DND-41 (cell line): ENCODE measurements at regions not wholly inside any gene's neighbourhood (a gene's known extent, or its start where the extent isn't known, plus 50 kb on each side); places are given as distances from the start of the nearest gene placed in this dataset.

Experiments
- EZH2 ChIP-seq: IDR thresholded peaks from 3 replicates; pipeline ENCODE4 v1.6.1; 2012; ENCODE audit warnings: borderline replicate concordance, low read depth, mild to moderate bottlenecking, moderate library complexity, low read length, inconsistent platforms; ENCODE audit not compliant: severe bottlenecking
- TF ChIP-seq, protein P1 (sequence below): IDR thresholded peaks from 2 replicates; pipeline ENCODE4 v1.5.1; 2012; ENCODE audit warnings: borderline replicate concordance, low read length, moderate library complexity, mild to moderate bottlenecking; ENCODE audit not compliant: poor library complexity, severe bottlenecking; ENCODE audit errors: extremely low read depth

DNA sequence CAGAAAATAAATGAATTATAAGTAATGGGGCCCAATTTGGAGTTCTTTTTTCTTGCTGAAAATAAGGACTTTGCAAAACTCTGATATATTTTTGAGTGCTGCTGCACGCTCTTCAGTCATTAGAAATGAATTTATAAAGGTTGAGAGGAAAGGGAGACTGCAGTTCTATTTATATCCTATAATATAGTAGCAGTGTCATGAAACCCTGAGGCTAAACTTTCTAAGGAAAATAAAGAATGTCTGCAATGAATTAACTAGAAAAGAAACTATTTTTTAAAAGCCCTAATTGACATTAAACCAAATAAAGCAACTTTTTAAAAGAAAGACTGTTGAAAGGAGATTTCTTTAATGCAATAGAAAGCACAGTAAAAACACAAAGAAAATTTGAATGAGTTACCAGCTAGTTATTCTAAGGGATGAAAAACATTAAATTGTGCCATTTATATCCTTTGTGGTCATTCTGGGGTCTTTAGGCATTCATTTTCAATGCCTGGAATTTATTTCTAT, 1072.8 kb upstream of the TMEFF2 start:
- TF ChIP-seq, protein P1, sequence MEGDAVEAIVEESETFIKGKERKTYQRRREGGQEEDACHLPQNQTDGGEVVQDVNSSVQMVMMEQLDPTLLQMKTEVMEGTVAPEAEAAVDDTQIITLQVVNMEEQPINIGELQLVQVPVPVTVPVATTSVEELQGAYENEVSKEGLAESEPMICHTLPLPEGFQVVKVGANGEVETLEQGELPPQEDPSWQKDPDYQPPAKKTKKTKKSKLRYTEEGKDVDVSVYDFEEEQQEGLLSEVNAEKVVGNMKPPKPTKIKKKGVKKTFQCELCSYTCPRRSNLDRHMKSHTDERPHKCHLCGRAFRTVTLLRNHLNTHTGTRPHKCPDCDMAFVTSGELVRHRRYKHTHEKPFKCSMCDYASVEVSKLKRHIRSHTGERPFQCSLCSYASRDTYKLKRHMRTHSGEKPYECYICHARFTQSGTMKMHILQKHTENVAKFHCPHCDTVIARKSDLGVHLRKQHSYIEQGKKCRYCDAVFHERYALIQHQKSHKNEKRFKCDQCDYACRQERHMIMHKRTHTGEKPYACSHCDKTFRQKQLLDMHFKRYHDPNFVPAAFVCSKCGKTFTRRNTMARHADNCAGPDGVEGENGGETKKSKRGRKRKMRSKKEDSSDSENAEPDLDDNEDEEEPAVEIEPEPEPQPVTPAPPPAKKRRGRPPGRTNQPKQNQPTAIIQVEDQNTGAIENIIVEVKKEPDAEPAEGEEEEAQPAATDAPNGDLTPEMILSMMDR = no peak
- no peak for TF ChIP-seq EZH2
